Medulla oblongata (tissue), 1 donor: ENCODE measurements at regions not wholly inside any gene's neighbourhood (a gene's known extent, or its start where the extent isn't known, plus 50 kb on each side); places are given as distances from the start of the nearest gene placed in this dataset.
"Not testable (repeated sequence)": the region's sequence is repeated elsewhere in the genome, so short reads cannot be mapped to it uniquely, and the experiment has no call there.

ENCODE experiments used
- DNase-seq: peaks from one replicate; pipeline ENCODE4 v3.0.0-alpha.2; 2015; ENCODE audit errors: extremely low spot score

DNA sequence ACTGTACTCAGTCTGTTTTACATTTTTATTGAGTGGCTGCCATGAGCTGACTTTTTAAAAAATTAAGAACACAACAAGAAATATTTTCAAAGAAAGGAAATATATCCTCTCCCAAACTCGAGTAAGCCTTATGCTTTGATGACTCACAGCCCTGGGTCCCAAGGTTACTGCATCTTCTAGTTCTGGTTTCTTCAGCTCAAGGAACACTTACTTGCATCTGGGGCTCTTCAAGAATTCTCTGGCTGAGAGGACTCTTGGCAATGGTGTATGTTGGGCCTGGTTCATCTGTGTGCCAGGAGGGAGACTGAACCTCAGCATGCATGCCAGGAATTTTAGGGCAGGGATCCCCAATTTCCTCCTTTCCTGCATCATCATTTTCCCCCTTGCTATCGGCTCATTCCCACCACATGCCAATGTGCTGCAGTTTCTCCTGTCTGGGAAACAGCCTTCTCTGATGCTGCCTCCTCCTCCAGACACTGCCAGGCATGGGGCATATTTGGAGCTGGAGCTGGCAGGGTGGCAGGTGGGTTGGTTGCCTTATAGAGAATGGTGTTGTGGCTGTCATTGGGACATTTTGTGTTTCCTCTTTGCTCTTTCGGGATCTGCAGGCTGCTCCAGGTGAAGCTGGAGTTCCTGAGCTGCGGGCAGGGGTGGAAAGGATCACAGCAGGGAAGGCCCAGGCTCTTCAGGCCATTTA, 192.2 kb upstream of the HS6ST1 start:
- no peak for DNase-seq

DNA sequence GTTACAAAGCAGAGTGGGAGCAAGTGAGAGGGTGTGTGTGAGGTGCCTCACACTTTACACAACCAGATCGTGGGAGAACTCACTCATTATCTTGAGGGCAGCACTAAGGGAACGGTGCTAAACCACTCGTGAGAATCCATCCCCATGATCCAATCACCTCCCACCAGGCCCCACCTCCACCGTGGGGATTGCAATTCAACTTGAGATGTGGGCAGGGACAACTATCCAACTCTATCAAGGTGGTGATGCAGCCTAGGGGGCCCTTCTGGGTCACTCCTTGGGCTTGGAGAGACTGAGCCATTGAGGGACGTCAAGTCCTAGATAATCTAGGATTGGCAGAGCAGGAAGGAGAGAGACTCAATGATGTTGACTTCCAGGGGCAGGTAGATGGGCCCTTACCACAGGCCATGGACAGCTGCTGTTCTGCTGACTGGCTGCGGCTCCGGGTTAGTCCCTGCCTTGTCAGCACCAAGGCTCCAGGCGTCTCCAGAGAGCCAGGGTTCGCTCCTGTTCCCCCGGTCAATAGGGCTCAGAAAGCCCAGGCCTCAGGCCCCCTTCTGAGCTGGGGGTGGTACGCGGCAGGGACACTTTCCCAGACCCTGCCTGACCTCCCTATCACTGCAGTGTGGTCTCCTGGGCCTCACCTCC, 193.2 kb upstream of the HS6ST1 start:
- DNase-seq: no peak

DNA sequence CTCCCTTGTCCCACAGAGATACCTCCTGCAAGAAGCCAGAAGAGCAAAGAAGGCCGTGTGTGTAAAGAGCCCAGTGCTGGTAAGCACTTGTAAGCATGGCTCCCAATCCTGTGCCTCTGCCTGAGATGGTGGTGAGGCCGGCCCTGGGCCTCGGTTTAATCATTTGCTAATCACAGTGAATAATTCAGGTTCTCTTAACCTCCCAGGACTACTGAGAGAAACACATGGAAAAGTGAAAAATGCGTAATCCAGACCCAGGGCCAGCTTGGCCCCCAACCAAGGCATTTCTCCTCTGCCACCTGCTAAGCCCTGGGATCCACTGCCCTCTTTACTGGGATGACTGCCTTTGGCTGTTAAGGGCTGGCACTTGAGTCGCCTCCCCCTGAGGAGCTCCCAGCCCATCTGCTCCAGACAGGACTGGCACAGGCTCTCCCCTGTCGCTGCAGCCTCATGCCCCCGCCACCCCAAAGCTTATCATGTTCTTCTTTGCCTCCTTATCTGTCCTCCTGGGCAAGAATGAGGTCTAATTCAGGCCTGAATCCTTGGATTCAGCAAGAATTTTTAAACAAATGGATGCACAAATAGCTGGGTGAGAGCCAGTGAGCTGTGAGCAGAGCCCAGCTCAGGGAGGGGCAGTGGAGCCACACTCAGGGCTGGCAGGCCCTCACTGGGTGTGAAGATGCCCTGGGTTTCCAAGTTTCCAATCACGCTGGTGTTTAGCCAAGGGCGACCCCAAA, 193.9 kb upstream of the HS6ST1 start:
- DNase-seq: no peak

DNA sequence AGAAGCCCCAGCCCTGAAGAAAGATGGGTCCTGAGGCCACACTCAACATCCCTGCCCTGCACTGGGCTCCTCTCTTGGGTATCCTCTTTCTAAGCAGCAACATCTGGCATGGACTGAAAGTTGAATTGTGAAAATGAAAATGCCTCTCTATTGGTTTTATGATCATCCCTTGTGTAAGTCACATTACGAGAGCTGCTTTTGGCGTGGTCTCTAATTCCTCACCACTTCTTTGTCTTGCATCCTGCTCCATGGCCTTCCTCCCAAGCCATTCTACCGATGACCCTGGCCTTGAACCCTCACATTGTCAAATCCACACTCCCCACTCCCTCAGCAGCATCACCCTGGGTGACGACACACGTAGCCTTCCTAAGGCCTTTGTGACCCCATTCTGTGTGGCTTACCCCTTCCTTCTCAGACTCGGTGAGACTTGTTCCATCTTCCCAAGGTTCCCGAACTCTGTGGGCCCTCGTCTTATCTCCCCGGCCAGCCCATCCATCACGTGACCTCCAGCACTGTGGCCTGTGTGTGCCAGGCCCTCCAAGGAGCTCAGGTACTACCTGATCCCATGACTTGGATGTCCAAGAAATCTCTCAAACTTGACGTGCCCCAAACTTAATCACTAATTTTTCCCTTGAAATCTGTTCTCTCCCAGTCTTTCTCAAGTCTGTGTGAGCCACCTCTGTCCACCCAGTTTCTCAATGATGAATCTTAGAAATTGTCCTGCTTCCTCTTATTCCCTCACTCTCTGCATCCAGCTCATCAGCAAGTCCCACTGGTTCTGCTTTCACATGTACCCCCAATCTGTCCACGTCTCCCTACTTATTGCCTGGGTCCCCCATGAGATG, 194.7 kb upstream of the HS6ST1 start:
- no peak for DNase-seq

DNA sequence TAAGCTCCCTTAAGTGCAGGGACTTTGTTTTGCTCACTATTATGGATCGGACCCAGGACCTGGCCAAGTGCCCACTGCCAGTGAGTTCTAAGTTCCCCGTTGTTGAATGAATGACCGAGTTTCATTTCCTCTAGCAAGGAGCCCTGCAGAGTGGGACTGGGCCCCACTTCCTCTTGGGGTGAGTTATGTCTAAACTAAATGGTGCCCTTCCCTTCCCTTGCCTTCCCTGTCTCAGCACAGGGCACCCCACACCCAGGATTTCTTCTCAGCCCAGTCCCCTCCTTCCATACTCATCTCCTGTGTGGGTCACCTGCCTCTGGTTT, 195.3 kb upstream of the HS6ST1 start:
- DNase-seq: peak; percentile 71

DNA sequence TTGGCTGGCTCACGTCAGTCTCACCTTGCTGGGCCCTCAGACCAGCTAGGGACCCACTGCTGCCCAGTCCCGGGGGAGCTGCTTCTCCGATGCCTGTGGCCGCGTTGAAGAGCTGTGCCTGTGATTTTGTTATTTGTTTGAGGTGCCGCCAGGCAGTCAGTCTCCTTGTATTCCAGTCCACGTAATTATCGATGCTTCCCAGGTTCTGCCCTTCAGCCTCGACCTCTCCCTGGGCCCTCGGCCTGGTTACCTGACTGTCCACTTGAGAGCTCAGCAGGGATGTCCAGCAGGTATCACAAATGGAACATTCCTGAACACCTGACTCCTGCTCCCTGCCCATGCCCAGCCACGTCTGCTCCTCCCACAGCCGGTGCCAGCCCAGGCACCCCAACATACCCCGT, 195.9 kb upstream of the HS6ST1 start:
- no peak for DNase-seq

DNA sequence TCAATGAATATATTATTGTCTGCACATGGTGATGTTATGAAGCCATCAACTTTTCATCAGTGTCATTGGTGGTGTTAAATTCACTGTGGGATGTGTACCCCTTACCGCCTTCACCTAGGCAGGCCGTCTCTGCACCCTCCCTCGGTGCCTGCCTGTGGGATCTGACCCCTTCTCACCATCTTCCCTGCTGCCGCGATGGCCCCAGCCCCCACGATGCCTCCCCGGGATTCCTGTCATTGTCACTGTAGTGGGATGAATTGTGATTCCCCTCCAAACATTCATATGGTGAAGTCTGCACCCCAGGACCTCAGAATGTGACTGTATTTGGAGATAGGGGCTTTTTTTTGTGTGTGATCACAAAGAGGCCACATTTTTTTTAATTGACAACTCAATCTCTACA, 198.3 kb upstream of the HS6ST1 start:
- no peak for DNase-seq

DNA sequence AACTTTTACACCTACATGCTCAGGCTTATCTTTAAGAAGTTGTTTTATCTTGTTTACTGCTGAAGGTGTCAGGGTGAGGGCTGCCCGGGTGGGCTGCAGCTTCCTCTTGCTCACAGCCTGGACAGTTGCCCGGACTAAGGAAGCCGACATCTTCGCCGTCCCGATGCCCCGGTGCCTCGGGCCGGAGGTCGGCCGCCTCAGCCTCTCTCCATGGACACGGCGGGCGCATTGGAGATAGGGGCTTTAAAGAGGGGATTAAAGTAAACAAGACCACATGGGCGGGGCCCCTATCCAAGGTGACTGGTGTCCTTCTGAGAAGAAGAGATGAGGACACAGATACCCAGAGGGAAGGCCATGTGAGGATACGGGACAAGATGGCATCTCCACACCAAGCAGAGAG, 200.4 kb upstream of the HS6ST1 start:
- not testable (repeated sequence) for DNase-seq

DNA sequence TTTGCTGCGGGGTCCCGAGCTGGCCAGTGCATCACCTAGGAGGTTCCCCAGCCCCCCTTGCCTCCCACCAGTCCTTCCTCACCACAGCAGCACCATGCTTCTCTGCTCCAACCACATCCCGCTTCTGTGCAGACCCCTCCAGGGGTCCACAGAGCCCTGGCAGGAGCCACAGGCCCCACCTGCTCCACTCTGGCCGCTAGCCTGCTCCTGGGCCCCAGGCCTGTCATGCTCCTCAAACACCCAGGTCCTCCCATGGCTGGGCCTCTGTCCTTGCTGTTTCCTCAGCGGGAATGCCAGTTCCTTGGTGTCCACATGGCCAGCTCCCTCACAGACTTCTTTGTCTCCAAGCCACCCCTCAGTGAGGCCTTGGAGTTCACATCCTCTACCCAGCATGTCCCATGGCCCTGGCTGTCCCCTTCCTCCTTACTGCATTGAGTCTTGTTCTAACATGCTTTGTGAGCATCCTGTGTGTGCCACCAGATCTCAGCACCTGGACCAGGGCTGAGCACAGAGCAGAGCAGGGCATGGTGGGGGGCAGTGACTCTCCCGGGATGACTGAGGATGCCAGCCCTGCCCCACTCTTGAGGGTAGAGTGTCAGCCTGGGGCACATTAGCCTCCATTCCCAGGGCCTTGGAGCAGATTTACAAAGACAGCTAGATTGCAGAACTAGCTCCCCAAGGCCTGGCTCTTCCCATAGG, 201.0 kb upstream of the HS6ST1 start:
- DNase-seq: no peak

DNA sequence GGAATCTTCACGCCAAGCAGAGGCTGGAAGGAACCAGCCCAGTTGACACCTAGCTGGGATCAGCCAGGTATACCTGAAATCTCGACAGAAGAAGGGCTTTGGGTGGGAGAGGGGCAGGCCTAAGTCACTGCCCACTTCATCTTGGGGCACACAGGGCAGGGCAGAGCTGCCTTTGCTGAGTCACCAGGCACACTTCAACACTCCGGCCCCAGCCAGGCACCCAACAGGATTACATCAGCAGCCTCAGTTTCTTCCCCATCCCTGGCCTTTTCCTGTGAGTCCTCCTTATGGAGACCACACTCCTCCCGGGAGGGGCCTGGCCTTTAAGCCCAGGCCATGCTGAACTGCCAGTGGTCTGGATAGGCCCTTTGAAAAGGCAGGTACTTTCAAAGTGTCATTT, 201.7 kb upstream of the HS6ST1 start:
- DNase-seq: no peak

DNA sequence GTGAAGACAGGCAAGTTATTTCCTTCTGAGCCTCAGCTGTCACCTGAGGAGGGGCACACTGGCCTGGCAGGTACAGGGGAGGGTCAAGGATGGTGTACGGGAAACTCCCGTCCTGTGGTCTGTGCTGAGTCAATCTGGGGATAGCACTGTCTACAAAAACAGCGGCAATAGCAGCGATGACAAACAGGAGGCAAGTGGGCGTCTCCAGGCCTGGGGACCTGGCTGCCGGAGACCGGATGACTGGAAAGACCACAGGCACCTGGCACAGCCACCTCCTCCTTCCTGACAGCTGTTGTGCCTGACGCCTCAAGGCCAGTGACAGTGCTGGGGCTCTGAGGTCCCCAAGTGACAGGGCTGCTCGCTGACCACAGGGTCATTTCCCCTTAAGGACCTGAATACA, 202.1 kb upstream of the HS6ST1 start:
- DNase-seq: no peak

DNA sequence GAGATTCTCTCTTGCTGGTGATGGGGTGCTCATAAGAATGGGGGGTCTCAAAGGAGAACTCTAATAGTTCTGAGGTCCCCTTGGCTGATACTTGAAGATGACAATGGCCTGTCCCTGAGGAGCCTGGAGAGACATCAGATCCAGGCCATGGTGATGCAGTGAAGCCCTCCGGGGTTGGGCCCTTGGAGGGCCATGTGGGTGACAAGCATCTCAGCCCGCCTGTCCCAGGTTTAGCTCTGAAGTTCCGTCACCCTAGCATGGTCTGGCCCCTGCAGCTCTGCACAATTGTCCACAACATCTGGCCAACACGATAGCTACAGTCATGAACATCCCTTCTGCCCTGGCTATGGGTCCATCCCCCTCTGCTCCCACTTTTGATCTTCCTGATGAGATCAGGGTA, 202.8 kb upstream of the HS6ST1 start:
- no peak for DNase-seq

DNA sequence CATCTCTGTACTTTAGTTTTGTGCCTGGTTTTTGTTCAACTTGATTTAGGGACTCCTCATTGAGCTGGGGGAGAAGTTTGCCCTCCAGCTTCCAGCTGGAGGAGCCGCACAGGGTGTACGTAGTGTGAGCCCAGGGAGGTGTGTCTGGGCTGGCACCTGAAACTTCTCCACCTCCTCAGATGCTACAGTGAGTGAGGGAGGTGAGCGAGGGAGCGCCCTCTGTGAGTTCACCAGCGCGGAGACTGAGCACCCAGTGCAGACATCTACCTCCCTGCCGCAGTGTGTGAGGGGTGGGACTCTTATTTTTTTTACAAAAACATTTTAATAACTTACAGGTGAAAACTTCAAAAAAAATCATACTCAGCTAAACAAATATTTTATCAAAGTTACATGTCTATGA, 204.2 kb upstream of the HS6ST1 start:
- no peak for DNase-seq

DNA sequence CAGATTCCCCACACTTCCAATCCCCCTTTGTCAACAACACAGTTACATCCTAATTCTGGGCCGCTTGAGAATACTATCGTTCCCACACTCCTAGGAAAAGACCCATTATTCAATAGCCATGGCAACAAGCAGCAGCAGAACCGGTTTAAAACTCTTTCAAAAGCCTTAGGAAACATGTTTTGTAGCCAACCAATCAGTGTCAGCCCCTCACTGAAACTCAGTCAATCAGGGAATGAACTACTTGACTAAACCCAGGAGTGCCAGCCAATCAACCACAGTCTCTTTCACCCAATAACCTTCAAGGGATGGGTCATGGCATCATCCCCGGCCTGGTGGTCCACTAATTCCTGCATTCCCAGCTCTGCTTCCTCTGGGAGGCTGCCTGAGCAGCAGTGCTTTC, 204.8 kb upstream of the HS6ST1 start:
- DNase-seq: no peak

DNA sequence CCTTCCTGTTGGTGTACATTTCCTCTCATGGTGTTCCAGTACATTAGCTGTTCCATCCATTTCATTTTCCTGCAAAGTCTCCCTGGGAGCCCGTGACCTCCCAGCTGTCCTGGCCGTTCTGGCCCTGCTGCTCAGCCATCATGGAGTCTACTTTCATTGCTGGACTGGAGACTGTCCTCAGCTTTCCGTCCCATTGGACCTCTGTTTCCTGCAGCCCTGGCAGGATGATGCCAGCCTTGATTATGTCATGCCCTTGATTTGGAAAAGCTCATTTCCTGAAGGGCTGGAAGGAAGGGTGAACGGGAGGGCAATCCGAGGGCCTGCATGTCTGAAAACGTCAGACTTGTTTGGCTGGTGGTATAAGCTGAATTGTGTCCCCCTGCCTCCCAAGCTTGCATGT, 205.5 kb upstream of the HS6ST1 start:
- no peak for DNase-seq

DNA sequence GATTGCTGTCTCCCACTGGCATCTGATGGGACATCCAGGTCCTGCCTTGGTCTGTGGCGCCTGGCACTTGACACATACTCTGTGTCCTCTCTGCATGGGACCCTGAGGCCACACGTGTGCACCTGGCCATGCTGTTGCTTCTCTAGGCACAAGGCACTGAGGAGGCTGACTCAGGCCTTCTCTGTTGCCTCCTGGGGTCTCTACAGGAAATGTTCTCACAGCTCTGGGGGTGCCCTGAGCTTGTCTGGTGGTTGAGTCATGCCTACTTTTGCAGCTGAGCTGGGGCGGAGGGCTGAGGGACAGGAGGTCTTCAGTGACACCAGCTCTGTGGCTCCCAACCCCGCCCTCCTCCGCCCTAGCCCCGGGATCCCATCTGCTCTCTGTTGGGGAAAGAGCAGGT, 207.0 kb upstream of the HS6ST1 start:
- DNase-seq: no peak

DNA sequence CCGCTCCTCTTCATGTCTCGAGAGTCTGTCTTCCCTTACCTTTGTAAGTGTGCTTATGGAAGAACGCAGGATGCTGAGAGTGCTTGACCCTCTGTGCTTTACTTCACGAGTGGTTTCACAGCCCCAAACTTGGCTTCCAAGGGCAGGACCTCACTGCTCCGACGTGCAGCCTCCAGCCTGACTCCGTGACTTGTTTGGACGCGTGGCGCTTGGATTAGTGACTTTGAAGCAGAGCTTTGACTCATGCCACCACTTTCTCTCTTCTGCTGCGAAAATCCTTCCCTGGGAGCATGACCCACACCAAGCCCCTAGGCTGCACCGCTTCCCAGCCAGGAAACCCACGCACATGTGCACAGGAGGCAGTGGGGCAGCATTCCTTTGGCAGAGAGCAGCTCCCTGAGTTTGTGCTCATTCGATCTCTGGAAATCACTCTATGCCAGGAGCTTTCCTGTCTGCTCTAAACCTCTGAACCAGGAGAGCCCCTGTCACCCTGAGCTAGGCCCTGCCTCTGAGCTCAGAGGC, 207.8 kb upstream of the HS6ST1 start:
- no peak for DNase-seq

DNA sequence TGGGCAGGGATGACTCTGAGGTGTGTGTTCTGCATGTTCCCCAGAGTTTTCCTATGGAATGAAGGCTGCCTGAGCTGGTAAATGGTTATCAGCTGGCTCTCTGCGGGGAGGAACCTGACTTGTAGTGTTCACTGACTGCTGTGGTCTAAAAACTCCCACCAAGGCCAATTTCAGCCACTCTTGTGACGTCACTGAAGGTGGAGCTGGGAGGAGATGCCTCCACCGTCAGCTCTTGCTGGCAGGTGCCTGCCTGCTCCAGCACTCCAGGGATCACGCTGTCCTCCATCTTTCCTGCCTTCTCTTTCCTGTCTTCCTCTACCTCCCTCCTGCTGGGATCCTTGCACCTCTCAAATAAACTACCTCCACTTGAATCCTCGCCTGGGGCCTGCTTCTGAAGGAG, 209.5 kb upstream of the HS6ST1 start:
- DNase-seq: no peak

DNA sequence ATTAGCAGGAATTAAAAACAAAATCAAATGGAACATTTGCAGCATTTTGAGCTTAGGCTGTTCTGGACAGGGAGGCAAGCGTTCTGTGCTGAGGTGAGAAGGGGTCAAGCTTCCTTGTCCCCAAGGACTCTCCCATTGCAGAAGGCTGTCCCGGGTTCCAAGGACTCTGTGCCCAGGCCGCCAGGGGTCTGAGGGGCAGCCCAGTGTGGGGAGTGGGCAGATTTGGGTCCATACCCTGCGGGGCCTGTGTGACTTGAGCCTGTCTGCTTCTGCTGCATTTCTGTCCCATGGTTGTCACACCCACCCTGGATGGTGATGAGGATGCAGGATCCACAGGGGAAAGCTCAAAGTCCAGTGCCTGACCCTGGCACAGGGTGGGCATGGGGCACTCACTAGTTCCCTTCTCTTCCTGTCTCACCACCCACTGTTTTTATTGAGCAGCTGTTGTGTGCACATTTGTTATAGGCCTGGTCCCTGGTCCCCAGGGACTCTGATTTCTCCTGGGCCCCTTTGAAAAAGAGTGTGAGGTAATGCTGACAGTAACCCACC, 211.4 kb upstream of the HS6ST1 start:
- DNase-seq: no peak

DNA sequence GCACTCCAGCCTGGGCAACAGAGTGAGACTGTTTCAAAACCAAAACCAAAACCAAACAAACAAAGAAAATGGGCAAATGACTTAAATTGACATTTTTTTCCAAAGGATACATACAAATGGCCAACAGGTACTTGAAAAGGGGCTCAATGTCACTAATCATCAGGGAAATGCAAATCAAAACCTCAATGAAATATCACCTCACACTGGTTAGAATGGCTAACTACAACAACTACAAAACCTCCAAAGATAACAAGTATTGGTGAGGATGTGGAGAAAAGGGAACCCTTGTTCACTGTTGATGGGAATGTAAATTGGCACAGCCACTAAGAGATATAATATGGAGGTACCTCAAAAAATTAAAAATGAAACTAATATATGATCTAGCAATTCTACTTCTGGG, 213.2 kb upstream of the HS6ST1 start:
- no peak for DNase-seq

DNA sequence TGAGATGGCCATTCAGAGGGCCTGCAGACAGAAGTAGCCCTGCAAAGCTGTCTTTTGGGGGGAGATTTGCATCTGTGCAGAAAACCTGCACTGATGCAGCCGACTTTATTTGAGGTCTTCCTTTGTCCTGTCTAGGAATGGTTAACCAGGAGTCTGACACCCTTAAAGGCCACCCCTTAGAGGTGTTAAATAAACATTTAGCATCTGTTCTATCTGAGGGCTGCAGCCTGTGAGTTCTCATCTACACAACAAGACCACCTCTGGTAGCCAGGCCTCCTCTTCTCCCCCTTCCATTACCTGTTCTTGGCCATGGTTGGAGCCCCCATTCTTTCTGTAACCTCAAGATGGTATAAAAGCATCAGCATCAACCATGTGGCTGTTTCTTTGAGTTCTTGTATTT, 214.4 kb upstream of the HS6ST1 start:
- DNase-seq: no peak
